GM10266 (cell line): ENCODE measurements at regions not wholly inside any gene's neighbourhood (a gene's known extent, or its start where the extent isn't known, plus 50 kb on each side); places are given as distances from the start of the nearest gene placed in this dataset.

Experiments used
- DNase-seq: peaks from one replicate; pipeline ENCODE4 v3.0.0; 2012; ENCODE audit errors: extremely low spot score
- TF ChIP-seq, protein P1 (sequence below): IDR thresholded peaks from 2 replicates; pipeline ENCODE4 v1.5.1; 2012; ENCODE audit warnings: mild to moderate bottlenecking, low read depth; ENCODE audit not compliant: control insufficient read depth, insufficient read depth; ENCODE audit errors: missing control alignments

DNA sequence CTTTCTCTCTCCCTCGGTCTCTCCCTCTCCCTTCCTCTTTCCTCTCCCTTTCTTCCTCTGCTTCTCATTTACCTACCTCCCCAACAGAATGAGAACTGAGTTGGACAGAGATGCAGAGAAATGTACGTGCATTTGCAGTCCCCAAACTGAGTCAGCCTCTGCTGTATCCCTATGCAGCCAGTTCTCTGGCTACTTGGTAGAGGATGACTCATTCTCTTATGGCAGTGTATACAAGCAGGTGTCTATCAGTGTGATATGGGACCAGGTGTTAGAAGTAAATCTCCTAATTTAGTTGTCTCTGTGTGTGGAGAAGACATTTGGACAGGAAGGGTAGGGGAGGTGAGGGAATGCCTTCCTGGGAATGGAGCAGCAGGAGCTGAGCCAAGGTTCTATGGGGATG lies 470.8 kb downstream of the CD109 start:
- TF ChIP-seq, protein P1, sequence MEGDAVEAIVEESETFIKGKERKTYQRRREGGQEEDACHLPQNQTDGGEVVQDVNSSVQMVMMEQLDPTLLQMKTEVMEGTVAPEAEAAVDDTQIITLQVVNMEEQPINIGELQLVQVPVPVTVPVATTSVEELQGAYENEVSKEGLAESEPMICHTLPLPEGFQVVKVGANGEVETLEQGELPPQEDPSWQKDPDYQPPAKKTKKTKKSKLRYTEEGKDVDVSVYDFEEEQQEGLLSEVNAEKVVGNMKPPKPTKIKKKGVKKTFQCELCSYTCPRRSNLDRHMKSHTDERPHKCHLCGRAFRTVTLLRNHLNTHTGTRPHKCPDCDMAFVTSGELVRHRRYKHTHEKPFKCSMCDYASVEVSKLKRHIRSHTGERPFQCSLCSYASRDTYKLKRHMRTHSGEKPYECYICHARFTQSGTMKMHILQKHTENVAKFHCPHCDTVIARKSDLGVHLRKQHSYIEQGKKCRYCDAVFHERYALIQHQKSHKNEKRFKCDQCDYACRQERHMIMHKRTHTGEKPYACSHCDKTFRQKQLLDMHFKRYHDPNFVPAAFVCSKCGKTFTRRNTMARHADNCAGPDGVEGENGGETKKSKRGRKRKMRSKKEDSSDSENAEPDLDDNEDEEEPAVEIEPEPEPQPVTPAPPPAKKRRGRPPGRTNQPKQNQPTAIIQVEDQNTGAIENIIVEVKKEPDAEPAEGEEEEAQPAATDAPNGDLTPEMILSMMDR: no peak
- DNase-seq: no peak

DNA sequence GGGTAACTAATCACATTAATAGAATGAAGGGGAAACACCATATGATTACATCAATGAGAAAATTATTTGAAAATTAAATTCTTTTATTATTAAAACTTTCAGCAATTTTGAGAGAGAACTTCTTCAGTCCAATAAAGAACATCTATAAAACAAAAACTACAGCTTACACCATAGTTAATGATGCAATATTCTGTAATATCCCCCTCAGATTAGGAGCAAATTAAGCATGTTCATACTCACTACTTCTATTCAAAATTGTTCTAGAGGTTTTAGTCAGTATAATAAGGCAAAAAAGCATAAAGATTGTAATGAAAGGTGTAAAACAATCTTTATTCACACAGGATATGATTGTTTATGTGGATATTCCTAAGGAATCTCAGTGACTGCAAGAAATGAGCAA lies 465.4 kb downstream of the CD109 start:
- no peak for DNase-seq
- TF ChIP-seq, protein P1: no peak

DNA sequence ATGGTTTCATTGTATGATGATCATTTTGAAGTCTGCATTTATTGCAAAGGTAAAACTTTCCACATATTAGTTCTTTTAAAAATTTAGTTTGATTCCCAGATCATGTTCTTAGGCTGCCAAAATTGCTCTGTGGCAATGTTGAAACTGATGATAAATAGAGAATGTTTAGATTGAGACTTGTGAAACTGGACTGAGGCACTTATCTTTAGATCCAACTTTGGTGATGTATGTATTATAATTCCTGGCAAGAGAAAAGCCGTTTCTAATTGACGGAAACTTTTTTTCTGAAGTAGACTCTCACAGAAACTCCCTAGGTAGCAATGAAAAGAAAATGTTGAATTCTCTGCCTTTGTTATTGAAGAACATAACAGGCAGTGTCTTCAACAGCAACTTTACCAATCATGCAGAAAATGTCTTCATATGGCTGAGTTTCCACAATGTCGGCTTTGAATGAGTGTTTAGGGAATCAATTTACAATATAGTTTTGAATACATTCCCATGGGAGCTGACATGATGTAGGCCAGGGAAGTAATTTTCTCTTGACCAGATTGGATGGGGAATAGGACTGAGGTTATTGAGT lies 456.2 kb downstream of the CD109 start:
- TF ChIP-seq, protein P1: no peak
- DNase-seq: no peak

DNA sequence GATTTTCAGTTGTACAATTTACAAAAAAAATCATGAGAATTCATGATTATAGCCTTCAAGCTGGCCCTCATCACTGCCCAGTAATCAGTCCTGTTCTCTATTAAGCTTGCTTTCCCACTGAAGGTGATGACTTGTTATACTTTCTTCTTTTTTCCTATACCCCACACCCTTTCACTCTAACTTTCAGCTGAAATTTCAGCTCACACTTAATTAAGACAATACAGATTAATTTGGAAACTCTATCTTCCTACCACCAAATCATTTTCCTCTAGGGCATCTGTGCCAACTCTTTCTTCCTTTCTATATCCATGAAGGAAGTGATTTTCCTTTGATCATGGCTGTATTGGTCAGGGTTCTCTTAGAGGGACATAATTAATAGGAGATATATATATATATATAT lies 449.9 kb downstream of the CD109 start:
- TF ChIP-seq, protein P1: no peak
- DNase-seq: no peak

DNA sequence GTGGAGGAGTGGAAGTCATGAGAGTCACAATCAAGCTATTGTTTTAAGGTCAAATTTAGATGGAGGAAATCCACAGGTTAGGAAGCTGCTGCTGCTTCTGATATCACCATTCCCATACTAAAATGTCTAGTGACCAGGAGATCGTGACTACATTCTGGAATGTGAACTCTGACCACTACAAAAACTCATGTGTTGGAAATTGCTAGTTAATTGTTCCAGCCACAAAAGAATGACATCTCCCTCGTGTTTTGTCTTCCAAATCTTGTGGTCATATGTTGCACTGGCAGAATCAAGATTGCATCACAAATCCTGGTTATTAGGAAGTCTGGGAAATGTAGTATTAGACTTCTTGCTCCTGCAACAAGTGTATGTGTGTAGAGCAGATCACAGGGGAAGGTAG lies 441.9 kb downstream of the CD109 start:
- TF ChIP-seq, protein P1: no peak
- no peak for DNase-seq

DNA sequence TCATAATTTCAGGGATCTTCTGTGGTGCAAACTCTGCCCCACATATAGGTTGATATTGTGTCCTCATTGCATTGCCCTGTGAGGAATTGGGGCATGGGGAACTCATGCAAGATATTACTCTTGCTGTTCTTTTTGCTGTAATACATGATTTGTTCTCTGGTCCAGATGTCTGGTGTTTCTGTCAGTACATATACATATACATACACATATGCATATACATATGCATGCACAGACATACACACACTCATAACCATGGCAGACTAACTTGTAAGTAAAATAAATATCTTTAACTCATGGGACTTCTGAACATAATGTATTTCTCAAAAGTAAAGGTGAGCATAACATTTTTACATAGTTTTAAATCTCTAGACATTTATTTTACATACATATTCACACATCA lies 438.3 kb downstream of the CD109 start:
- TF ChIP-seq, protein P1: no peak
- DNase-seq: no peak

DNA sequence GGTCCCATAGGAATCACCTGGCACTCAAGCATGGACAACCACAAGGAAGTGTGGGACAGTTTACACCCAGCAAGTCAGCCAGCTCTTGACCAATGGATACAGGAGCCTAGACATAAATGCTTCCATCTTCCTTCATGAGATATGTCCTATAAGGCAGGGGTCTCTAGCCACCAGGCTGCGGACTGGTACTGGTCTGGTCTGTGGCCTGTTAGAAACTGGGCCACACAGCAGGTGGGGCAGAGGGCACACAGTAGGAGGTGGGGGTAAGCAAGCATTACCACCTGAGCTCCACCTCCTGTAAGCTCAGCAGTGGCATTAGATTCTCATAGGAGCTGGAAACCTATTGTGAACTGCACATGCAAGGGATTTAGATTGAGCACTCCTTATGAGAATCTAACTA lies 437.1 kb downstream of the CD109 start:
- TF ChIP-seq, protein P1: no peak
- DNase-seq: no peak
